PFSK-1 (cell line): ENCODE measurements at regions not wholly inside any gene's neighbourhood (a gene's known extent, or its start where the extent isn't known, plus 50 kb on each side); places are given as distances from the start of the nearest gene placed in this dataset.

Source experiments
- FOXP2 ChIP-seq: optimal IDR thresholded peaks from 2 replicates; pipeline ENCODE3; 2011; ENCODE audit warnings: borderline replicate concordance, control low read depth, inconsistent platforms; ENCODE audit not compliant: insufficient read depth; ENCODE audit errors: extremely low read length, extremely low read depth
- POLR2AphosphoS5 ChIP-seq: IDR thresholded peaks from 2 replicates; pipeline ENCODE4 v1.6.1; 2012; ENCODE audit warnings: low read depth, mild to moderate bottlenecking, control low read depth, low read length, moderate library complexity
- SIN3A ChIP-seq: IDR thresholded peaks from 2 replicates; pipeline ENCODE4 v1.6.1; 2012; ENCODE audit warnings: mild to moderate bottlenecking, low read length, moderate library complexity, borderline replicate concordance; ENCODE audit not compliant: insufficient read depth
- TAF1 ChIP-seq: IDR thresholded peaks from 2 replicates; pipeline ENCODE4 v1.6.1; 2012; ENCODE audit warnings: low read length, control low read depth, borderline replicate concordance; ENCODE audit not compliant: insufficient read depth
- TF ChIP-seq, protein P1 (sequence below), 2 experiments: IDR thresholded peaks; 2 replicates each; pipeline versions ENCODE4 v1.6.1 to v1.8.0; 2011 to 2012; ENCODE audit warnings: low read depth in 2 of 2, low read length in 2 of 2, control low read depth in 1 of 2, inconsistent platforms in 1 of 2, mild to moderate bottlenecking in 1 of 2, moderate library complexity in 1 of 2; ENCODE audit not compliant: insufficient read depth in 1 of 2

DNA sequence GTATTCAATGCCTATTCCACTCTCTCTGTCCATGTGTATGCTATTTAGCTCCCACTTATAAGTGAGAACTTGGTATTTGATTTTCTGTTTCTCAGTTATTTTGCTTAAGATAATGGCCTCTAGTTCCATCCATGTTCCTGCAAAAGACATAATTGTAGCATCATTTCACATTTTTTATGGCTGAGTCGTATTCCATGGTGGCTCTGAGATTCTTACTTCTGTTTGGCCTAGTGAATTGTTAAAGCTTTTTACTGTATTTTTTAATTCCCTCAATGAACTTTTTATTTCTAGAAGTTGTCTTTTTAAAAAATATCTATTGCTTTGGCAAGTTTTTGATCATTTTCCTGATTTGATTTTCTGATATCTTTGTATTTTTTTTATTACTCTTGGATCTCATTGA is 635.6 kb downstream of the PLA2G4A start:
- TF ChIP-seq TAF1 (no peak), FOXP2 (no peak), POLR2AphosphoS5 (no peak), SIN3A (no peak)
- TF ChIP-seq, protein P1, sequence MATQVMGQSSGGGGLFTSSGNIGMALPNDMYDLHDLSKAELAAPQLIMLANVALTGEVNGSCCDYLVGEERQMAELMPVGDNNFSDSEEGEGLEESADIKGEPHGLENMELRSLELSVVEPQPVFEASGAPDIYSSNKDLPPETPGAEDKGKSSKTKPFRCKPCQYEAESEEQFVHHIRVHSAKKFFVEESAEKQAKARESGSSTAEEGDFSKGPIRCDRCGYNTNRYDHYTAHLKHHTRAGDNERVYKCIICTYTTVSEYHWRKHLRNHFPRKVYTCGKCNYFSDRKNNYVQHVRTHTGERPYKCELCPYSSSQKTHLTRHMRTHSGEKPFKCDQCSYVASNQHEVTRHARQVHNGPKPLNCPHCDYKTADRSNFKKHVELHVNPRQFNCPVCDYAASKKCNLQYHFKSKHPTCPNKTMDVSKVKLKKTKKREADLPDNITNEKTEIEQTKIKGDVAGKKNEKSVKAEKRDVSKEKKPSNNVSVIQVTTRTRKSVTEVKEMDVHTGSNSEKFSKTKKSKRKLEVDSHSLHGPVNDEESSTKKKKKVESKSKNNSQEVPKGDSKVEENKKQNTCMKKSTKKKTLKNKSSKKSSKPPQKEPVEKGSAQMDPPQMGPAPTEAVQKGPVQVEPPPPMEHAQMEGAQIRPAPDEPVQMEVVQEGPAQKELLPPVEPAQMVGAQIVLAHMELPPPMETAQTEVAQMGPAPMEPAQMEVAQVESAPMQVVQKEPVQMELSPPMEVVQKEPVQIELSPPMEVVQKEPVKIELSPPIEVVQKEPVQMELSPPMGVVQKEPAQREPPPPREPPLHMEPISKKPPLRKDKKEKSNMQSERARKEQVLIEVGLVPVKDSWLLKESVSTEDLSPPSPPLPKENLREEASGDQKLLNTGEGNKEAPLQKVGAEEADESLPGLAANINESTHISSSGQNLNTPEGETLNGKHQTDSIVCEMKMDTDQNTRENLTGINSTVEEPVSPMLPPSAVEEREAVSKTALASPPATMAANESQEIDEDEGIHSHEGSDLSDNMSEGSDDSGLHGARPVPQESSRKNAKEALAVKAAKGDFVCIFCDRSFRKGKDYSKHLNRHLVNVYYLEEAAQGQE (IDR thresholded peaks at IDR 0.05; ENCODE audit: insufficient read depth in 1 of 2, low read depth in 2 of 2, low read length in 2 of 2): no peak

DNA sequence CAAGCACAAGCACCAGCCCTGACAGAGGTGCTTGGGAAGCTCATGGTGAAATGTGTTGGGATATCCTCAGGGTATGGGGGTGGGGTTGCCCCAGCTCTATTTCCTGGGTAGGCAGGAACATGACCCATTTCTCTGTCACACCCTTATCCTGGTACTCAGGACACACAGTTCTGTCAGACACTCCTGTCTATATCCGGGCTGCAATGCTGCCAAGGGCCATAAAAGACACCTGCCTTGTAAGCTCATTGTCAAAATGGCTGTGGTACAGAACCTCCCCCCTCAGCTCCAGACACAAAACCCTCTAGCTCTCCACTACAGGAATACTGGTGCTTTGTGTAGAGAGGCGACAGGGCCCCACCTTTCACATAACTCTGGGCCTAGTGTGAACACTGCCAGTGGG is 636.7 kb downstream of the PLA2G4A start:
- TF ChIP-seq FOXP2 (no peak), POLR2AphosphoS5 (no peak), TAF1 (no peak), SIN3A (no peak)
- TF ChIP-seq, protein P1 (IDR thresholded peaks at IDR 0.05; ENCODE audit: insufficient read depth in 1 of 2, low read depth in 2 of 2, low read length in 2 of 2): no peak

DNA sequence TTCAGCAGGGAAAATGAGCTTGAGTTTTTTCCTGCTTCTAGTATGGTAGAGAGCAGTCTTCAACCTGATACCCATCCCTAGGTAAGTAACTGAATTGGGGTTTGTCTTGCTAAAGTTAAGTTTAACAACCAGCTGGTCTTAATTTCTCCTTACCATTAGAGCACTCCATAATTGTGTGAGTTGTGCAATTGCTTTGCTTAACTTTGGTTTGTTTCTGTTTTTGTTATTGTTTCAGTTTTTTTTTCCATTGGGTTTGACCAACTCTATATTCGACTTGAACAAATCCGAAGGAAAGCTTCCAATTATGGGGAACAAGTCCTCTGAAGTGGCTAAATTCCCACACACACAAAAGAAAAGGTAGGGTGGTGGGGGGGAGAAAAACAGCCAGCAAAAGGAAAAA is 641.1 kb downstream of the PLA2G4A start:
- TF ChIP-seq TAF1 (no peak), POLR2AphosphoS5 (no peak), FOXP2 (no peak), SIN3A (no peak)
- TF ChIP-seq, protein P1 (IDR thresholded peaks at IDR 0.05; ENCODE audit: insufficient read depth in 1 of 2, low read depth in 2 of 2, low read length in 2 of 2): no peak

DNA sequence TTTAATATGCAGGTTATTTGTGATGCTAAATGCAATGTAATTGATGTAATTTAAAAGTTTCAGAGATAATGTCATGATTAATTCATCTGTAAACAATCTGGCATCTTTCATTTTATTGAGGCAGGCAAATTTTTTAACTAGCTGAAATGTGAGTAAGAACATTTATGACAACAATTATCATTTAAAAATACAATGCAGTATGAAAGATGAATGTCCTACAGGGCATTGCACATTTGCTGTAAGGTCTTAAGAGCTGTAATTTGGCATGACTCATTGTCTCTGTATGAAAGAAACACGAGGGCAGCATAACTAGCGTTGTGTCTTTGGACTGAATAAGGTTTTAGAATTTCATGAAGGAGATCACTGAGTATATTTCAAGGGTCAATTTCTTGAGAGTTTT is 642.8 kb downstream of the PLA2G4A start:
- TF ChIP-seq, protein P1 (IDR thresholded peaks at IDR 0.05; ENCODE audit: insufficient read depth in 1 of 2, low read depth in 2 of 2, low read length in 2 of 2): no peak
- TF ChIP-seq FOXP2 (no peak), POLR2AphosphoS5 (no peak), TAF1 (no peak), SIN3A (no peak)

DNA sequence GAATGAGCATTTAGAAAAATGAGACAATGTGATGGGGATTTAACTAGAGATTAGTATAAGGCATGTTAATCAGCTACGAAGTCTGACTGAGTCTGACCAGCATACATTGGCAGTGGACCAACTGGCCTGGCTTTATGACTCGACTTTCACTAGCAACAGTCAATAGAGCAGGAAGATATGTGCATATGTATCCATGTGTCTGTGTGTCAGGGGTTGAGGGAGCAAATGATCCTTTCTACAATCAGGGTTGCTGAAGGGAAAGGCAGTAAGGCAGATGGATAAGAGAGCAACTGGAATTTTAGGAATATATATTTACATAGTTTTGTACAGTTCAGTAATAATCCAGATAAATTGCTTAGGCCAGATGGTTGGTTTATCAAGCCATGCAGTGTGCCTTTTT is 645.6 kb downstream of the PLA2G4A start:
- TF ChIP-seq POLR2AphosphoS5: no peak
- TF ChIP-seq FOXP2: no peak
- no peak for TF ChIP-seq TAF1
- TF ChIP-seq, protein P1 (IDR thresholded peaks at IDR 0.05; ENCODE audit: insufficient read depth in 1 of 2, low read depth in 2 of 2, low read length in 2 of 2): no peak
- TF ChIP-seq SIN3A: no peak
